ENCODE measurements at regions not wholly inside any gene's neighbourhood (a gene's known extent, or its start where the extent isn't known, plus 50 kb on each side); places are given as distances from the start of the nearest gene placed in this dataset.

- DNase-seq (ENCODE audit: low spot score) = no peak
- Mint-ChIP-seq H3K27me3 (no peaks in the 10 kb centered on the region), H3K4me1 (ENCODE audit: low read depth in 2 of 2) (no peaks in the 10 kb centered on the region), H3K4me3 (no peak overlapping the region), H3K36me3 (no peaks in the 10 kb centered on the region), H3K9me3 (no peaks in the 10 kb centered on the region), H3K27ac (no peak overlapping the region)
- ATAC-seq = no peak
Observed at GRCh38 chr3:124108446-124108845, 116.5 kb upstream of the ROPN1 start.

GRCh38 chr3:124113485-124113884 lies 121.6 kb upstream of the ROPN1 start:
- Mint-ChIP-seq H3K27ac (no peak overlapping the region), H3K9me3 (no peaks in the 10 kb centered on the region), H3K4me3 (no peak overlapping the region), H3K36me3 (no peaks in the 10 kb centered on the region), H3K27me3 (peaks cover 2 to 16% of the 10 kb centered on the region in 2 donors), H3K4me1 (ENCODE audit: low read depth in 2 of 2) (no peaks in the 10 kb centered on the region)
- DNase-seq (ENCODE audit: low spot score) = no peak
- ATAC-seq = no peak

DNA sequence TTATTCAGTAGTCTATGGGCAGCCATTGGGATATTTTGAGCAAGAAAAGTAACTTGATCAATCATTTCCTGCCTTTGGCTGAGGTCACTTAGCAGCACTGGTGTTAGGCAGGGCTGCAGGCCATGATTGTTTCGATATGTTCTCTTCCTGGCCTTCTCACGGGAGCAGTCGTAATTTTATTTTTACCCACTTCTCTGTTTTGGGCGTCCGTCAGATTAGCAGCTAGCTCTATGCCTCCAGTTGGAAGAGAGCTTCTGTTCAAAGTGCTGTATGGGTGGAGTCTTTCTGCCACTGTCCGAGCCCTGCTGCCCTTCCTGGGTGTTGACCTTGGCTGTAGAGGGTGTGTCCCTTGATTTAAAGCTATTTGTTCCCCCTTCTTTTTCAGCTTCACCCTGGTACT lies 123.4 kb upstream of the ROPN1 start:
- H3K4me3 Mint-ChIP-seq = no peak overlapping the region
- H3K27me3 Mint-ChIP-seq = peaks cover 2 to 27% of the 10 kb centered on the region in 2 donors
- H3K36me3 Mint-ChIP-seq = no peaks in the 10 kb centered on the region

GRCh38 chr3:124115956-124116355 lies 124.0 kb upstream of the ROPN1 start:
- H3K27me3 Mint-ChIP-seq = peaks cover 2 to 27% of the 10 kb centered on the region in 2 donors
- H3K4me1 Mint-ChIP-seq (ENCODE audit: low read depth in 2 of 2) = no peaks in the 10 kb centered on the region
- ATAC-seq (no peak), DNase-seq (ENCODE audit: low spot score) (no peak)
- no peaks in the 10 kb centered on the region for H3K9me3 Mint-ChIP-seq
- H3K36me3 Mint-ChIP-seq = no peaks in the 10 kb centered on the region
- no peak overlapping the region for H3K4me3 Mint-ChIP-seq
- no peak overlapping the region for H3K27ac Mint-ChIP-seq

More for the DNA sequence above, 123.4 kb upstream of the ROPN1 start:
- ATAC-seq = no peak
- H3K4me1 Mint-ChIP-seq (ENCODE audit: low read depth in 2 of 2) = no peaks in the 10 kb centered on the region
- DNase-seq (ENCODE audit: low spot score) = no peak
- H3K27ac Mint-ChIP-seq = no peak overlapping the region
- H3K9me3 Mint-ChIP-seq = no peaks in the 10 kb centered on the region

DNA sequence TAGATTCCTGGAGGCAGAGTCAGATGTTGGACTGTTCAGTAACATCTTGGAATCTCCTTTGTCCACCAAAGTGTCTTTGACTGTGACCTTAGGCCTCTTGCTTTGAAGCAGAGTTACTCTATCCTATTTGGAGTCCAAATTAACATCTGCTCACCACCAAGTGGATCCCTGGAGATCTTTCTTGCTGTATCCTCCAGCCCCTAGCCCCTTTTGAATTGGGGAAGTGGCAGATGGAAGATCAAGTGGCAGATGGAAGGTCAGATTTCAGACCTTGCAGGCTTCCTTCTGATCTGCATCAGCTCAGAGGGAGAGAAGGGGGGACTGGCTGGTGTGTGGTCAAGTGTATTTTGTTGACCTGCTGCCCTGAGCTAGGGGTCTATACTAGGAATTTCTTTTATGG lies 125.0 kb upstream of the ROPN1 start:
- Mint-ChIP-seq H3K36me3 (no peaks in the 10 kb centered on the region), H3K27ac (no peak overlapping the region), H3K4me1 (ENCODE audit: low read depth in 2 of 2) (no peaks in the 10 kb centered on the region), H3K9me3 (no peaks in the 10 kb centered on the region), H3K27me3 (peaks cover 2 to 27% of the 10 kb centered on the region in 2 donors), H3K4me3 (no peak overlapping the region)
- DNase-seq (ENCODE audit: low spot score) (no peak), ATAC-seq (no peak)

DNA sequence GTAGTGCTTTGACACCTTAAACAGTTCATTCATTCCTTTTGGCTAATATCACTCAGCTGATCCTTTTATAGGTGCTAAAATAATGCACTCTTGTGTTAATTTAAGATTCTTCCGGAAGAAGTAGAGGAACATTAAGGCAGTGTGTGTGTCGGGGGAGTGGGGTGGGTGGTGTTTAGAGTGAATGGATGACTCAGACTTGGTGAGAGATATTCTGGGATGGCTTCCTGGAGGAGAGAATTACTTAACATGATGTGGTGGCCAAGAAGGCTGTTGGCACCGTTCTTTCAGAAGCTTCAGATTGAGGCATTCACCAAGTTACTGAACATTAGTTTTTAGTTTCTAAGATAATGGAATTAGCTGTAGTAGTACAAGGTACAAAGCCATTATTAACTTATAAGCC lies 125.6 kb upstream of the ROPN1 start:
- Mint-ChIP-seq H3K27ac (no peak overlapping the region), H3K9me3 (no peaks in the 10 kb centered on the region), H3K36me3 (no peaks in the 10 kb centered on the region), H3K4me3 (no peak overlapping the region), H3K4me1 (ENCODE audit: low read depth in 2 of 2) (no peaks in the 10 kb centered on the region), H3K27me3 (peaks cover 2 to 27% of the 10 kb centered on the region in 2 donors)
- ATAC-seq (no peak), DNase-seq (ENCODE audit: low spot score) (no peak)

DNA sequence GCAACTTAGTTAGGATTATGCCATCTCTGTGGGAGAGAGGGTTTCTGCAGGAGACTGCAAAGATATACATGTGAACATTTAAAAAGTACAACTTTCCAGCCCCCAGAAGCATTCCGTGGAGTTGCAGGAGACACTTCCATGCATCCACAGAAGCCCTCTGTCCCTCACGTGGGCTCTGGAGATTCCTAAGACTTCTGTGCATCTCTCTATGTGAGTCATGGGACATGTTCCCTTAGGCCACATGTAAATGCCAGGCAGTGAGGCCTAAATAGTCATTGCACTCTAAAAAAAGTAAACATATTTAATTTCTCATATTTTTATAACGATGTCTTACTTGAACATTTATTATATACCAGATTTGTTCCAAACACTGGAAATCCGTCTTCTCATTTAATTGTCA lies 126.5 kb upstream of the ROPN1 start:
- no peak for DNase-seq (ENCODE audit: low spot score)
- Mint-ChIP-seq H3K36me3 (no peaks in the 10 kb centered on the region), H3K27ac (no peak overlapping the region), H3K4me3 (no peak overlapping the region), H3K27me3 (peaks cover 2 to 27% of the 10 kb centered on the region in 2 donors), H3K9me3 (no peaks in the 10 kb centered on the region), H3K4me1 (ENCODE audit: low read depth in 2 of 2) (no peaks in the 10 kb centered on the region)
- ATAC-seq = no peak

GRCh38 chr3:124119056-124119716 lies 127.3 kb upstream of the ROPN1 start:
- H3K27ac Mint-ChIP-seq = no peak overlapping the region
- peaks cover 6 to 28% of the 10 kb centered on the region in 2 donors for H3K27me3 Mint-ChIP-seq
- H3K4me1 Mint-ChIP-seq (ENCODE audit: low read depth in 2 of 2) = no peaks in the 10 kb centered on the region
- H3K36me3 Mint-ChIP-seq = no peaks in the 10 kb centered on the region
- ATAC-seq = no peak
- no peak overlapping the region for H3K4me3 Mint-ChIP-seq
- H3K9me3 Mint-ChIP-seq = no peaks in the 10 kb centered on the region
- DNase-seq (ENCODE audit: low spot score) = no peak

- Mint-ChIP-seq H3K27me3 (peaks cover 13 to 19% of the 10 kb centered on the region in 2 donors), H3K4me3 (no peak overlapping the region), H3K27ac (no peak overlapping the region), H3K36me3 (no peaks in the 10 kb centered on the region), H3K9me3 (no peaks in the 10 kb centered on the region), H3K4me1 (ENCODE audit: low read depth in 2 of 2) (no peaks in the 10 kb centered on the region)
- DNase-seq (ENCODE audit: low spot score) = no peak
- ATAC-seq = no peak
Observed at GRCh38 chr3:124121379-124122312, 129.7 kb upstream of the ROPN1 start.

DNA sequence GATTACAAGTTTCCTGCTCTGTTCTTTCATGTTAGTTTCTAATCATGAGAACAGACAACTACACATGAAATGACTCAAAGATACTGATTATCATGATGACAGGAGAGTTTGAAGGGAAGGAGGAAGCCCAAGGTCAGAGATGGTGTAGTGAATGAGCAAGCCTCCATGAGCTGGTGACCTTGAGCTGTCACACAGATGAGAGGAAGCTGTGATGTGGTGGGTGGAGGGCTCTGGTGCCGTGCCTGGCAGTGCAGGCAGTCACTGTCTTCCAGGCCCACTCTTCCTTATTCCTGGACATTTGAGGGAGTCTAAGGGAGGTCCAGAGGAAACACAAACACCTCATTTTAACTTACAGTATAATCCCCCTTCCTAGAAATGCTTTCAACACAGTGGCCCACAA lies 133.4 kb upstream of the ROPN1 start:
- Mint-ChIP-seq H3K36me3 (no peaks in the 10 kb centered on the region), H3K9me3 (no peaks in the 10 kb centered on the region), H3K27me3 (peaks cover 20 to 36% of the 10 kb centered on the region in 2 donors), H3K4me1 (ENCODE audit: low read depth in 2 of 2) (no peaks in the 10 kb centered on the region), H3K27ac (no peak overlapping the region), H3K4me3 (no peak overlapping the region)
- ATAC-seq (no peak), DNase-seq (ENCODE audit: low spot score) (no peak)

DNA sequence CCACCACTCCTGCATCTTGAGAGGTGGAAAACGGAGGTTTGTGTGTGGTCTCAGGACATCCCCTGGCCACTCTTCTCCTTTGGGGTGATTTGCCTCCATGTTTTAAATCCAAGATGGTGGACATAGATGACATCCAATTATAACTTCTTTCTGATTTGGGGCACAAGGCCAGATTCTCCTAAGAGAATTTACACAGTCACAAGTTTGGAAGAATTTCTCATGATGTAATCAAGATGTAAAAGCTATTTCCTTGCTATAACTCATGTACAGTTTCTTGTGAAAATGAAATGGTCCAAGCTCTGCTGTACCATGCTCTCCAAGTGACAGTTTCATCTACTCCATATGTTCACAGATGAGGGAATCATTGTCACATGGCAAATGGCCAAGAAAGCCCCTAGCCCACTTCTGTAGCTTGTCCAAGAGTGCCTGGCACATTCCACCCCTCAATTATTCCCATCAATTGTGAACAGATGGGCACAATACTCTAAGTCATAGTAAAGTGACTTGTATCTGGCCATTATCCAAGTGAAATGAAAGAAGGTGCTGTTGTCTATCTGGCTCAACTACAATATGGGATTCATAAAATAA lies 134.6 kb upstream of the ROPN1 start:
- DNase-seq (ENCODE audit: low spot score) (no peak), ATAC-seq (no peak)
- H3K36me3 Mint-ChIP-seq = no peaks in the 10 kb centered on the region
- H3K4me1 Mint-ChIP-seq (ENCODE audit: low read depth in 2 of 2) = no peaks in the 10 kb centered on the region
- H3K4me3 Mint-ChIP-seq = no peak overlapping the region
- H3K27me3 Mint-ChIP-seq = peaks cover 25 to 47% of the 10 kb centered on the region in 2 donors
- no peak overlapping the region for H3K27ac Mint-ChIP-seq
- no peaks in the 10 kb centered on the region for H3K9me3 Mint-ChIP-seq

DNA sequence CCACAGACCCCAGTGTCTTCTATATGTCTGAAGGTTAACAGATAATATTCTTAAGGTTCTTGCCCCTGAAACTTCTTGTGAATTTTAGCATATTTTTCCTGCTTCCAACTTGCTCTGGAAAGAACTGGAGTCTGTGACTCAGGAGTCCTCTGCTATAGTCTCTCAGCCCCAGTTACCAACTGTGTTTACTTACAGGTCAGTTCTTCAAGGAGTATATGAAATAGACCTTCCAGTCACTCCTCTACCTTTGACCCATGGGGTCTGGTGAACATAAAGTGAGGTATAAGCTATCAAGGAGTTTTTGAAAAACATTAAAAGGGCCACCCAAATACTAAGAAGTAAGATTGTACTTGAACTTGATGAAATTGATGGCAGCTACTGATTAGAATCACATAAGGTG lies 139.2 kb upstream of the ROPN1 start:
- Mint-ChIP-seq H3K4me3 (no peak overlapping the region), H3K9me3 (no peaks in the 10 kb centered on the region), H3K27me3 (peaks cover 19 to 40% of the 10 kb centered on the region in 2 donors), H3K36me3 (no peaks in the 10 kb centered on the region), H3K4me1 (ENCODE audit: low read depth in 2 of 2) (no peaks in the 10 kb centered on the region), H3K27ac (no peak overlapping the region)
- no peak for DNase-seq (ENCODE audit: low spot score)
- ATAC-seq = no peak

DNA sequence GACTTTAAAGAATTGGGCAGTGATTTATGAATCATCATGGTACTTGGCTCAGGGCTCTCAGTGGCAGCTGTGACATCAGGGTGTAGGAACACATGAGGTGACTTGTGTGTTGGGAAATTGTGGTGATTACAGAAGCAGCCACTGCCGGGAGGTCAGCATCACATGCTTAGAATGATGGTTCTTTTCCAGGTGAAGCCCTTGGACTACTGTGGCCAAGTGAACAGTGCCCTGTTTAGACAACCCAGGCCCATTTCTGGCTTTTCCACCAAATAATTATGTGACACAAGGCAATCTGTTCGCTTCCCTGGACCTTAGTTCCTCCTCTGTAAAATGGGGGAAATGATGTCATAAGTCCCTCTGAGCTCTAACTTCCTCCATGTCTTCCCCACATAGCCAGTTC lies 139.7 kb upstream of the ROPN1 start:
- Mint-ChIP-seq H3K27ac (no peak overlapping the region), H3K4me3 (no peak overlapping the region), H3K9me3 (no peaks in the 10 kb centered on the region), H3K36me3 (no peaks in the 10 kb centered on the region), H3K4me1 (ENCODE audit: low read depth in 2 of 2) (no peaks in the 10 kb centered on the region), H3K27me3 (peaks cover 19 to 41% of the 10 kb centered on the region in 2 donors)
- no peak for ATAC-seq
- DNase-seq (ENCODE audit: low spot score) = no peak

GRCh38 chr3:124132813-124133212 lies 140.9 kb upstream of the ROPN1 start:
- ATAC-seq = no peak
- no peaks in the 10 kb centered on the region for H3K4me1 Mint-ChIP-seq (ENCODE audit: low read depth in 2 of 2)

More at GRCh38 chr3:124132813-124133212, 140.9 kb upstream of the ROPN1 start:
- Mint-ChIP-seq H3K27me3 (peaks cover 19 to 42% of the 10 kb centered on the region in 2 donors), H3K36me3 (no peaks in the 10 kb centered on the region), H3K27ac (no peak overlapping the region), H3K4me3 (no peak overlapping the region), H3K9me3 (no peaks in the 10 kb centered on the region)
- no peak for DNase-seq (ENCODE audit: low spot score)
